ENCODE measurements at regions not wholly inside any gene's neighbourhood (a gene's known extent, or its start where the extent isn't known, plus 50 kb on each side); places are given as distances from the start of the nearest gene placed in this dataset.

- no peak for DNase-seq
- no peak overlapping the region for H3K4me3 Mint-ChIP-seq
- no peaks in the 10 kb centered on the region for H3K4me1 Mint-ChIP-seq
- no peaks in the 10 kb centered on the region for H3K27me3 Mint-ChIP-seq
- CTCF ChIA-PET: no interaction called here
- no peaks in the 10 kb centered on the region for H3K36me3 Mint-ChIP-seq
- peaks cover 5% of the 10 kb centered on the region for H3K9me3 Mint-ChIP-seq
- H3K27ac Mint-ChIP-seq: no peak overlapping the region
These were observed 260.4 kb downstream of the IRX1 start for GRCh38 chr5:3856036-3856435.

- Mint-ChIP-seq H3K27ac (no peak overlapping the region), H3K27me3 (no peaks in the 10 kb centered on the region), H3K36me3 (no peaks in the 10 kb centered on the region), H3K4me1 (no peaks in the 10 kb centered on the region), H3K9me3 (peaks cover 2% of the 10 kb centered on the region), H3K4me3 (no peak overlapping the region)
- CTCF ChIA-PET: no interaction called here
- no peak for DNase-seq
These were observed 262.9 kb downstream of the IRX1 start for GRCh38 chr5:3858524-3858923.

- Mint-ChIP-seq H3K27me3 (no peaks in the 10 kb centered on the region), H3K9me3 (peaks cover 2% of the 10 kb centered on the region), H3K4me3 (no peak overlapping the region), H3K4me1 (no peaks in the 10 kb centered on the region), H3K27ac (no peak overlapping the region), H3K36me3 (no peaks in the 10 kb centered on the region)
- no peak for DNase-seq
- CTCF ChIA-PET: no interaction called here
These were observed 267.3 kb downstream of the IRX1 start for GRCh38 chr5:3862906-3863305.

GRCh38 chr5:3875144-3875543, 279.5 kb downstream of the IRX1 start:
- H3K9me3 Mint-ChIP-seq: peaks cover 3% of the 10 kb centered on the region
- H3K27ac Mint-ChIP-seq: no peak overlapping the region
- no peaks in the 10 kb centered on the region for H3K27me3 Mint-ChIP-seq
- no peaks in the 10 kb centered on the region for H3K36me3 Mint-ChIP-seq
- no peaks in the 10 kb centered on the region for H3K4me1 Mint-ChIP-seq
- no peak overlapping the region for H3K4me3 Mint-ChIP-seq
- CTCF ChIA-PET: no interaction called here
- no peak for DNase-seq

DNA sequence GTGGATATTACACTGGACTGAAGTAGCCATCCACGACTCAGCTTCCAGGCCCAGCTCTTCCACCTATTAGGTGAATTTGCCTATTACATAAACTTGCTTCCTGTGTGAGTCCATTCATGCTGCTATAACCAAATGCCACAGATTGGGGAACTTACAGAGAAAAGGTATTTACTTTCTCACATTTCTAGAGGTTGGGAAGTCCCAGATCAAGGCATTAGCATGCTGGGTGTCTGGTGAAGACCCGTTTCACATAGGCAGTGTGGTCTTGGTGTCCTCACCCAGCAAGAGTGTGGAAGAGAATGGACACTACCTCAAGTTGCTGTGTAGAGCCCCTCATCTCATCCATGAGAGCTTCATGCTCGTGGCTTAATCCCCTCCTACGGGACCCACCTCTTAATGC, 282.6 kb downstream of the IRX1 start:
- Mint-ChIP-seq H3K4me3 (no peak overlapping the region), H3K36me3 (no peaks in the 10 kb centered on the region), H3K27me3 (no peaks in the 10 kb centered on the region), H3K4me1 (no peaks in the 10 kb centered on the region), H3K27ac (no peak overlapping the region), H3K9me3 (peaks cover 12% of the 10 kb centered on the region)
- DNase-seq: no peak
- CTCF ChIA-PET: interaction anchor here (0.6 kb wide), 1 partner anchor 807 kb away, joined by 3 read pairs; no protein-coding TSS in a partner anchor

DNA sequence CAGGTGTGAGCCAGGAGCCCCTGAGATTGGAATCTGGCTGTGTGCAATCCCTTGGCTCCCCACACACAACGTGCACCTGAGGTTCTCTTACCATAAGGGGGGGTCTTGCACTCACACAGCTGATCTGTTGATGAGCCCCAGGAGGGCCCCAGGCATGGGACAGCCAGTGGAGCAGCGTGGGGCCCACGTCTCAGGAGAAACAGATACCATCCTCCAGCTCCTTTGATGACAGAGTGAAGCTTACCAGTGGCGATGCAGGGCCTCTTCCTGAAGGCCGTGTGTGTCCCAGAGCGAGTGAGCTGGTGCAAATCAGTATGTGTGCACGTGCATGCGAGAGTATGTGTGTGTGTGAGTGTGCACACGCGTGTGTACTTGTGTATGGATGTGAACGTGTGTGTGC, 287.4 kb downstream of the IRX1 start:
- CTCF ChIA-PET: no interaction called here
- no peak for DNase-seq
- Mint-ChIP-seq H3K4me1 (no peaks in the 10 kb centered on the region), H3K27me3 (no peaks in the 10 kb centered on the region), H3K9me3 (peaks cover 10% of the 10 kb centered on the region), H3K27ac (no peak overlapping the region), H3K36me3 (no peaks in the 10 kb centered on the region), H3K4me3 (no peak overlapping the region)

DNA sequence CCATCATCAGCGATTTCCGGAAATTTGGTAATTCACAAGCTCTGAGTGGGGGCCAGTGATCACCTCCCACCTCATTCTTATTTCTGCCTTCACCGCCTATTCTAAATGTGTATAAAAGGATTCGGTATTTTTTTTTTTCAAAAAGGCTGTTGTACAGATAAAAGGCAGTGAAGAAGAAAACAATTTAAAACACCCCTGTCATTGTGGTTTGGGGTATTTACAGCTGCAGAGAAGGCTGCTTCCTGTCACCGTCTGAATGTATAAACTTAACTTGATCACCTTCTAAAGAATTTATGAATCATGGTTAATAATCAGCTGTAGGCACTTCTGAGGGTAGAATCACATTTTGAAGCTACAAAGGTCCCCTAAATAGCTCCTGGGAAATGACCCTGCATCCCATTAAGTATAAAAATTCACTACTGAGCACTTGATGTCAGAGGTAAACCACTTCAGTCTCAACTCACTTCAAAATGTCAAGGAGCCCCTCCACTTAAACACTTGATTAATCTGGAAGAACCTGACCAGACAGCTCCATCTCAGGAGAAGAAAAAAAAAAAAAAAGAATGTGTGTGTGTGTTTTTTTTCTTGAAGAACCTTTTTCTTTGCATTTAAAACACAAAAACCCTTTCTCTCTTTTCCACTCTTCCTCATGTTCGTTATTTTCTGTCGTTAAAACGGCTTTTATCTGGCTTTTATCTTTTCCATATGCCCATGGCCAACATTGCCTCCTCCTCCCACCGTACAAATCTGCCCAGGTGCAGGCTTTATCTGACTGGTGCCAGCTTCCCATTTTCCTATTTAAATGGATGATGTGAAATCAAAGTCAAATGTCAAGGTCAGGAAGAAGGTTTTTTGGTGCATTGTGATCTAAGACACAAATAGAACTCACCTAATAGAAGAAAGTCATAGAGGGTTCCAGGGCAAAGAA, 291.2 kb downstream of the IRX1 start:
- Mint-ChIP-seq H3K4me1 (no peaks in the 10 kb centered on the region), H3K4me3 (no peak overlapping the region), H3K36me3 (no peaks in the 10 kb centered on the region), H3K27ac (no peak overlapping the region), H3K27me3 (no peaks in the 10 kb centered on the region), H3K9me3 (peaks cover 10% of the 10 kb centered on the region)
- CTCF ChIA-PET: no interaction called here
- no peak for DNase-seq

GRCh38 chr5:3888310-3888709, 292.7 kb downstream of the IRX1 start:
- H3K9me3 Mint-ChIP-seq: peaks cover 3% of the 10 kb centered on the region
- CTCF ChIA-PET: no interaction called here
- H3K4me1 Mint-ChIP-seq: no peaks in the 10 kb centered on the region
- H3K4me3 Mint-ChIP-seq: no peak overlapping the region
- H3K27me3 Mint-ChIP-seq: no peaks in the 10 kb centered on the region
- no peak overlapping the region for H3K27ac Mint-ChIP-seq
- no peak for DNase-seq
- H3K36me3 Mint-ChIP-seq: no peaks in the 10 kb centered on the region

- Mint-ChIP-seq H3K27me3 (no peaks in the 10 kb centered on the region), H3K4me1 (no peaks in the 10 kb centered on the region), H3K27ac (no peak overlapping the region), H3K36me3 (no peaks in the 10 kb centered on the region), H3K9me3 (peaks cover 2% of the 10 kb centered on the region), H3K4me3 (no peak overlapping the region)
- no peak for DNase-seq
- CTCF ChIA-PET: no interaction called here
These were observed 293.9 kb downstream of the IRX1 start for GRCh38 chr5:3889412-3890142.

DNA sequence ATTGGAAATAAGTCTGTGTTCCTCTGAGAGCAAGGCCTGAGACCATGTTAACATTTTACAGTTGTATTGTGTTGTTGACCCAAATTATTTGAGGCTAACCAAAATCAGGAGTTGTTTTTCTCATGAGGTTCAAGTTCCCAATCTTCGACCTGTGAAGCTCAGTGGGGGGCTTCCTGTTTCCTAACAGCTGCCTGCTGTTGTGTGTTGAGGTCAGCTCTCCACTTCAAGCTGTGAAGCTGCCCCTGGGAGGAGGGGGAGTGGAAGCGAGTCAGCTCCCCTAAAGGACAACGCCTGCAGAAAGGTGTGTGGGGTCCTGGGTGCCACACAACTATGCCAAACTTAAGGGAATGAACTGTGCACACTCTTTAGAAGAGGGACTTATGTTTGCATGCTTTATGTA, 295.5 kb downstream of the IRX1 start:
- H3K4me1 Mint-ChIP-seq: no peaks in the 10 kb centered on the region
- no peak overlapping the region for H3K27ac Mint-ChIP-seq

DNA sequence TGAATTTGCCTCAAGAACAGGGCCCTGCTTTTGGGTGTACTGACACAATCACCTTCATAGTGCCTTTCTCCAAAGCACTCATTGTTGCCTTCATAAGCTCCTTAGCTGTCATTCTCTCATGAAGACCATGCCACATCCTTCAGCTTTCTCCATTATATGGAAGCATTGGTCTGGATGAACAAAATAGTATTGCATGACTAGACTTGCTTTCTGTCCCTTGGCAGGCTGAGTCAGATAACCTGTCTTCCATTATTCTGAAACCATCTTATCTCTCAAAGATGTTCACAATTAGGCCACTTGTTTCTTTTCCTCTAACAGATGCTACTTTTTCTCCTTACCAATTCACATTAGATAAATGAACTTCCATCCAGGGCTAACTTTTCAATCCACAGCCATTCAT, 297.9 kb downstream of the IRX1 start:
- Mint-ChIP-seq H3K36me3 (no peaks in the 10 kb centered on the region), H3K9me3 (peaks cover 2% of the 10 kb centered on the region), H3K4me1 (no peaks in the 10 kb centered on the region), H3K4me3 (no peak overlapping the region), H3K27ac (no peak overlapping the region), H3K27me3 (no peaks in the 10 kb centered on the region)
- DNase-seq: no peak
- CTCF ChIA-PET: no interaction called here

More for the DNA sequence above, 295.5 kb downstream of the IRX1 start:
- H3K27me3 Mint-ChIP-seq: no peaks in the 10 kb centered on the region
- no peak overlapping the region for H3K4me3 Mint-ChIP-seq
- no peak for DNase-seq
- no peaks in the 10 kb centered on the region for H3K36me3 Mint-ChIP-seq
- CTCF ChIA-PET: no interaction called here
- peaks cover 2% of the 10 kb centered on the region for H3K9me3 Mint-ChIP-seq

DNA sequence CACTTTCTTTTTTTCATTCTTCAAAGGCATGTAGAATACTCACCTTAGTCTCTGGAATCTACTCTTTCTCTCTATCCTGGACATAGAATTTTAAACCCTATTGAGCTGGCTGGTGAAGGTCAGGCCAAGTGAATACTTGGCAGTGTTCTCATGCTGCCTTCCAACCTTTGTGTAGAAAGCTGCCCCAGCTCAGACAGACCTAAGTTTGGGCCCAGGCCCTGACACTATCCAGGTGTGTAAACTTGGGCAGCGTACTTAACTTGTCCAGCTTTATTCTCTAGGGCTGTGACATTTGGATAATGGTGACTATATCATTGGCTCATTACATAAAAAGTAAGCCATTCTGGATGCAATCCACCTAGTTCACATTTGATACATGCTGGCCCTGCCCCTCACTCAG, 298.3 kb downstream of the IRX1 start:
- Mint-ChIP-seq H3K27me3 (no peaks in the 10 kb centered on the region), H3K9me3 (peaks cover 4% of the 10 kb centered on the region), H3K4me1 (no peaks in the 10 kb centered on the region), H3K36me3 (no peaks in the 10 kb centered on the region), H3K4me3 (no peak overlapping the region), H3K27ac (no peak overlapping the region)
- CTCF ChIA-PET: no interaction called here
- no peak for DNase-seq

GRCh38 chr5:3896098-3896497, 300.5 kb downstream of the IRX1 start:
- Mint-ChIP-seq H3K27me3 (no peaks in the 10 kb centered on the region), H3K4me3 (no peak overlapping the region), H3K4me1 (no peaks in the 10 kb centered on the region), H3K36me3 (no peaks in the 10 kb centered on the region), H3K27ac (no peak overlapping the region), H3K9me3 (peaks cover 4% of the 10 kb centered on the region)
- no peak for DNase-seq
- CTCF ChIA-PET: no interaction called here

- Mint-ChIP-seq H3K9me3 (peaks cover 6% of the 10 kb centered on the region), H3K27me3 (no peaks in the 10 kb centered on the region)
These were observed 303.5 kb downstream of the IRX1 start for GRCh38 chr5:3899093-3899492.

GRCh38 chr5:3904584-3904983, 309.0 kb downstream of the IRX1 start:
- Mint-ChIP-seq H3K36me3 (no peaks in the 10 kb centered on the region), H3K27me3 (no peaks in the 10 kb centered on the region), H3K27ac (no peak overlapping the region), H3K4me1 (no peaks in the 10 kb centered on the region), H3K9me3 (peaks cover 21% of the 10 kb centered on the region), H3K4me3 (no peak overlapping the region)
- DNase-seq: no peak
- CTCF ChIA-PET: no interaction called here

More at GRCh38 chr5:3899093-3899492, 303.5 kb downstream of the IRX1 start:
- CTCF ChIA-PET: no interaction called here
- H3K27ac Mint-ChIP-seq: no peak overlapping the region
- no peak for DNase-seq
- no peak overlapping the region for H3K4me3 Mint-ChIP-seq
- H3K4me1 Mint-ChIP-seq: no peaks in the 10 kb centered on the region
- H3K36me3 Mint-ChIP-seq: no peaks in the 10 kb centered on the region

Data from activated naive CD4-positive, alpha-beta T cell treated with anti-CD3 and anti-CD28 coated beads, Interleukin-2, amount 10 ng/mL, durations not matched to agents 7 days and 5 days (primary cell).